Breast epithelium (tissue), 3 donors: ENCODE measurements at regions not wholly inside any gene's neighbourhood (a gene's known extent, or its start where the extent isn't known, plus 50 kb on each side); places are given as distances from the start of the nearest gene placed in this dataset.

ENCODE experiments used
- CTCF ChIP-seq, 3 donors: fragments of 450-650 bp; IDR thresholded peaks; one replicate each; pipeline ENCODE4 v1.5.1; 2016 to 2017; ENCODE audit warnings: antibody characterized with exemption in 3 of 3, mild to moderate bottlenecking in 3 of 3, moderate library complexity in 3 of 3
- POLR2A ChIP-seq: fragments of 450-650 bp; IDR thresholded peaks from one replicate; pipeline ENCODE4 v1.6.1; 2016; ENCODE audit warnings: antibody characterized with exemption, mild to moderate bottlenecking, moderate library complexity

- TF ChIP-seq POLR2A = no peak
- no peak for TF ChIP-seq CTCF (IDR thresholded peaks at IDR 0.05)
Measured at GRCh38 chr2:196502386-196502785, 137.1 kb upstream of the CCDC150 start.
